NCI-H748 treated with DMSO at 0.1 percent for 48 hours (cell line): ENCODE measurements at regions not wholly inside any gene's neighbourhood (a gene's known extent, or its start where the extent isn't known, plus 50 kb on each side); places are given as distances from the start of the nearest gene placed in this dataset.
"Not testable (repeated sequence)": the region's sequence is repeated elsewhere in the genome, so short reads cannot be mapped to it uniquely, and the experiment has no call there.

Source experiments
- DNase-seq: peaks from one replicate; lab custom pipeline; 2025; lab: John Stamatoyannopoulos, UW

- DNase-seq, result no peak
Observed at GRCh38 chr21:17050156-17050555, 462.7 kb upstream of the CXADR start.

GRCh38 chr21:17050646-17051045, 462.2 kb upstream of the CXADR start:
- no peak for DNase-seq

GRCh38 chr21:17051054-17051453, 461.8 kb upstream of the CXADR start:
- no peak for DNase-seq

GRCh38 chr21:17053321-17053720, 459.5 kb upstream of the CXADR start:
- no peak for DNase-seq

GRCh38 chr21:17059936-17060335, 452.9 kb upstream of the CXADR start:
- DNase-seq, result no peak

GRCh38 chr21:17066006-17066405, 446.8 kb upstream of the CXADR start:
- no peak for DNase-seq

- DNase-seq, result no peak
Observed at GRCh38 chr21:17071093-17071492, 441.8 kb upstream of the CXADR start.

- DNase-seq, result no peak
Observed at GRCh38 chr21:17081193-17081592, 431.6 kb upstream of the CXADR start.

- DNase-seq, result no peak
Observed at GRCh38 chr21:17082843-17083483, 429.9 kb upstream of the CXADR start.

- no peak for DNase-seq
Observed at GRCh38 chr21:17085707-17086106, 427.1 kb upstream of the CXADR start.

- no peak for DNase-seq
Observed at GRCh38 chr21:17088500-17088899, 424.3 kb upstream of the CXADR start.

- no peak for DNase-seq
Observed at GRCh38 chr21:17089091-17089491, 423.8 kb upstream of the CXADR start.

- no peak for DNase-seq
Observed at GRCh38 chr21:17101696-17102095, 411.1 kb upstream of the CXADR start.

GRCh38 chr21:17105932-17106331, 406.9 kb upstream of the CXADR start:
- no peak for DNase-seq

GRCh38 chr21:17114045-17114444, 398.8 kb upstream of the CXADR start:
- DNase-seq, result no peak

- no peak for DNase-seq
Observed at GRCh38 chr21:17118638-17119384, 394.0 kb upstream of the CXADR start.

GRCh38 chr21:17119466-17120297, 393.2 kb upstream of the CXADR start:
- DNase-seq, result no peak

- not testable (repeated sequence) for DNase-seq
Observed at GRCh38 chr21:17127395-17127794, 385.4 kb upstream of the CXADR start.

GRCh38 chr21:17128132-17128531, 384.7 kb upstream of the CXADR start:
- no peak for DNase-seq

GRCh38 chr21:17139159-17139558, 373.7 kb upstream of the CXADR start:
- DNase-seq, result not testable (repeated sequence)

- no peak for DNase-seq
Observed at GRCh38 chr21:17139696-17140095, 373.1 kb upstream of the CXADR start.

GRCh38 chr21:17146426-17146825, 366.4 kb upstream of the CXADR start:
- DNase-seq, result no peak

GRCh38 chr21:17159697-17160096, 353.1 kb upstream of the CXADR start:
- DNase-seq, result no peak
